Esophagus squamous epithelium (tissue), 4 donors: ENCODE measurements at regions not wholly inside any gene's neighbourhood (a gene's known extent, or its start where the extent isn't known, plus 50 kb on each side); places are given as distances from the start of the nearest gene placed in this dataset.

ENCODE experiments used
- POLR2A ChIP-seq, 4 donors: fragments of 450-650 bp; IDR thresholded peaks; one replicate each; pipeline ENCODE4 v1.6.1; 2017; ENCODE audit warnings: antibody characterized with exemption in 4 of 4, mild to moderate bottlenecking in 4 of 4, moderate library complexity in 3 of 4
- TF ChIP-seq, protein P1 (sequence below), 6 experiments: fragments of 450-650 bp in 4 of 6; fragments of 200-600 bp in 2 of 6; sonication (generic) in 2 of 6; IDR thresholded peaks; one replicate each; pipeline ENCODE4 v1.5.1; 2016 to 2019; ENCODE audit warnings: antibody characterized with exemption in 6 of 6, mild to moderate bottlenecking in 4 of 6, moderate library complexity in 4 of 6

GRCh38 chr13:83677985-83678384, 204.3 kb downstream of the SLITRK1 start:
- TF ChIP-seq, protein P1, sequence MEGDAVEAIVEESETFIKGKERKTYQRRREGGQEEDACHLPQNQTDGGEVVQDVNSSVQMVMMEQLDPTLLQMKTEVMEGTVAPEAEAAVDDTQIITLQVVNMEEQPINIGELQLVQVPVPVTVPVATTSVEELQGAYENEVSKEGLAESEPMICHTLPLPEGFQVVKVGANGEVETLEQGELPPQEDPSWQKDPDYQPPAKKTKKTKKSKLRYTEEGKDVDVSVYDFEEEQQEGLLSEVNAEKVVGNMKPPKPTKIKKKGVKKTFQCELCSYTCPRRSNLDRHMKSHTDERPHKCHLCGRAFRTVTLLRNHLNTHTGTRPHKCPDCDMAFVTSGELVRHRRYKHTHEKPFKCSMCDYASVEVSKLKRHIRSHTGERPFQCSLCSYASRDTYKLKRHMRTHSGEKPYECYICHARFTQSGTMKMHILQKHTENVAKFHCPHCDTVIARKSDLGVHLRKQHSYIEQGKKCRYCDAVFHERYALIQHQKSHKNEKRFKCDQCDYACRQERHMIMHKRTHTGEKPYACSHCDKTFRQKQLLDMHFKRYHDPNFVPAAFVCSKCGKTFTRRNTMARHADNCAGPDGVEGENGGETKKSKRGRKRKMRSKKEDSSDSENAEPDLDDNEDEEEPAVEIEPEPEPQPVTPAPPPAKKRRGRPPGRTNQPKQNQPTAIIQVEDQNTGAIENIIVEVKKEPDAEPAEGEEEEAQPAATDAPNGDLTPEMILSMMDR (IDR thresholded peaks at IDR 0.05): no peak
- no peak for TF ChIP-seq POLR2A (IDR thresholded peaks at IDR 0.05)
